ENCODE measurements at regions not wholly inside any gene's neighbourhood (a gene's known extent, or its start where the extent isn't known, plus 50 kb on each side); places are given as distances from the start of the nearest gene placed in this dataset.

- Mint-ChIP-seq H3K27me3 (ENCODE audit: unreplicated experiment) (no peaks in the 10 kb centered on the region), H3K4me1 (ENCODE audit: unreplicated experiment) (no peaks in the 10 kb centered on the region), H3K4me3 (ENCODE audit: unreplicated experiment) (no peak overlapping the region), H3K27ac (ENCODE audit: unreplicated experiment) (no peak overlapping the region), H3K36me3 (ENCODE audit: low read depth, unreplicated experiment) (no peaks in the 10 kb centered on the region), H3K9me3 (ENCODE audit: unreplicated experiment) (no peaks in the 10 kb centered on the region)
- TF ChIP-seq CTCF (IDR thresholded peaks at IDR 0.05; ENCODE audit: unreplicated experiment): no peak
- no peak for DNase-seq (ENCODE audit: low spot score)
Measured at GRCh38 chr6:74058606-74059005, 362.6 kb downstream of the CD109 start.

- no peaks in the 10 kb centered on the region for H3K9me3 Mint-ChIP-seq (ENCODE audit: unreplicated experiment)
- H3K4me1 Mint-ChIP-seq (ENCODE audit: unreplicated experiment): no peaks in the 10 kb centered on the region
- no peak overlapping the region for H3K4me3 Mint-ChIP-seq (ENCODE audit: unreplicated experiment)
- no peaks in the 10 kb centered on the region for H3K36me3 Mint-ChIP-seq (ENCODE audit: low read depth, unreplicated experiment)
- H3K27ac Mint-ChIP-seq (ENCODE audit: unreplicated experiment): no peak overlapping the region
- no peaks in the 10 kb centered on the region for H3K27me3 Mint-ChIP-seq (ENCODE audit: unreplicated experiment)
- TF ChIP-seq CTCF (IDR thresholded peaks at IDR 0.05; ENCODE audit: unreplicated experiment): no peak
- no peak for DNase-seq (ENCODE audit: low spot score)
Measured at GRCh38 chr6:74057326-74057725, 361.3 kb downstream of the CD109 start.

- no peak for DNase-seq (ENCODE audit: low spot score)
- no peaks in the 10 kb centered on the region for H3K4me1 Mint-ChIP-seq (ENCODE audit: unreplicated experiment)
- H3K36me3 Mint-ChIP-seq (ENCODE audit: low read depth, unreplicated experiment): no peaks in the 10 kb centered on the region
- H3K9me3 Mint-ChIP-seq (ENCODE audit: unreplicated experiment): no peaks in the 10 kb centered on the region
- no peak overlapping the region for H3K4me3 Mint-ChIP-seq (ENCODE audit: unreplicated experiment)
- no peak for TF ChIP-seq CTCF (IDR thresholded peaks at IDR 0.05; ENCODE audit: unreplicated experiment)
- H3K27ac Mint-ChIP-seq (ENCODE audit: unreplicated experiment): no peak overlapping the region
- H3K27me3 Mint-ChIP-seq (ENCODE audit: unreplicated experiment): no peaks in the 10 kb centered on the region
Measured at GRCh38 chr6:74054190-74054589, 358.2 kb downstream of the CD109 start.

GRCh38 chr6:74050921-74051320 lies 354.9 kb downstream of the CD109 start:
- H3K9me3 Mint-ChIP-seq (ENCODE audit: unreplicated experiment): no peaks in the 10 kb centered on the region

GRCh38 chr6:74048387-74048786 lies 352.4 kb downstream of the CD109 start:
- Mint-ChIP-seq H3K4me1 (ENCODE audit: unreplicated experiment) (no peaks in the 10 kb centered on the region), H3K9me3 (ENCODE audit: unreplicated experiment) (no peaks in the 10 kb centered on the region), H3K4me3 (ENCODE audit: unreplicated experiment) (no peak overlapping the region), H3K36me3 (ENCODE audit: low read depth, unreplicated experiment) (no peaks in the 10 kb centered on the region), H3K27ac (ENCODE audit: unreplicated experiment) (no peak overlapping the region), H3K27me3 (ENCODE audit: unreplicated experiment) (no peaks in the 10 kb centered on the region)
- DNase-seq (ENCODE audit: low spot score): no peak
- TF ChIP-seq CTCF (IDR thresholded peaks at IDR 0.05; ENCODE audit: unreplicated experiment): no peak

More at GRCh38 chr6:74050921-74051320, 354.9 kb downstream of the CD109 start:
- Mint-ChIP-seq H3K36me3 (ENCODE audit: low read depth, unreplicated experiment) (no peaks in the 10 kb centered on the region), H3K4me3 (ENCODE audit: unreplicated experiment) (no peak overlapping the region), H3K27ac (ENCODE audit: unreplicated experiment) (no peak overlapping the region), H3K4me1 (ENCODE audit: unreplicated experiment) (no peaks in the 10 kb centered on the region), H3K27me3 (ENCODE audit: unreplicated experiment) (no peaks in the 10 kb centered on the region)
- DNase-seq (ENCODE audit: low spot score): no peak
- TF ChIP-seq CTCF (IDR thresholded peaks at IDR 0.05; ENCODE audit: unreplicated experiment): no peak

All from endothelial cell (in vitro differentiated cells).